CD4-positive, alpha-beta T cell (primary cell): ENCODE measurements at regions not wholly inside any gene's neighbourhood (a gene's known extent, or its start where the extent isn't known, plus 50 kb on each side); places are given as distances from the start of the nearest gene placed in this dataset.

Experiments used
- ATAC-seq: fragments of 200-7000 bp; cut with Tn5 transposase; one replicate; pipeline ENCODE4 v1.10.0; 2022; ENCODE audit warnings: mild to moderate bottlenecking; ENCODE audit not compliant: poor library complexity
- CTCF ChIA-PET: fragments of 350-600 bp; sonication (Branson Sonifier 250); formaldehyde crosslinking; loops from one replicate; lab custom pipeline; 2021; ENCODE audit warnings: antibody characterized with exemption, inconsistent platforms; lab: Charles Lee
- POLR2A ChIA-PET: fragments of 350-600 bp; sonication (Branson Sonifier 250); formaldehyde crosslinking; loops from one replicate; lab custom pipeline; 2021; ENCODE audit warnings: antibody characterized with exemption, inconsistent platforms; lab: Charles Lee
- DNase-seq, 14 experiments: peaks; one replicate each; pipeline ENCODE4 v3.0.0-alpha.2; 2013 to 2020; ENCODE audit warnings: mixed read lengths in 2 of 14
- H3K27ac ChIP-seq, 2 donors: one replicate each; pipeline versions ENCODE4 v1.5.1 to v1.7.0; 2013; ENCODE audit warnings: low read length in 2 of 2, low read depth in 1 of 2, mild to moderate bottlenecking in 1 of 2
- H3K27me3 ChIP-seq, 2 experiments: 1 replicate in 1 of 2; 2 replicates in 1 of 2; pipeline versions ENCODE4 v1.6.1 to v1.7.0; 2013; ENCODE audit warnings: low read length in 2 of 2, control low read depth in 1 of 2, mild to moderate bottlenecking in 1 of 2, moderate library complexity in 1 of 2; ENCODE audit not compliant: insufficient read depth in 2 of 2, control insufficient read depth in 1 of 2
- H3K36me3 ChIP-seq: one replicate; pipeline ENCODE4 v1.6.1; 2013; ENCODE audit warnings: low read length, control low read depth; ENCODE audit not compliant: insufficient read depth
- H3K4me1 ChIP-seq: one replicate; pipeline ENCODE4 v1.6.1; 2013; ENCODE audit warnings: low read length, control low read depth; ENCODE audit not compliant: insufficient read depth
- H3K4me3 ChIP-seq: one replicate; pipeline ENCODE4 v1.5.1; 2013; ENCODE audit warnings: mild to moderate bottlenecking, low read length, moderate library complexity
- H3K9me3 ChIP-seq, 2 experiments: 1 replicate in 1 of 2; 2 replicates in 1 of 2; pipeline versions ENCODE4 v1.6.1 to v1.7.0; 2013; ENCODE audit warnings: low read length in 2 of 2, mild to moderate bottlenecking in 2 of 2, control low read depth in 1 of 2, moderate library complexity in 1 of 2; ENCODE audit not compliant: control insufficient read depth in 1 of 2, insufficient read depth in 1 of 2
- H3K27ac Mint-ChIP-seq: one replicate; pipeline ENCODE4 v1.8.0; 2020; ENCODE audit warnings: mixed read lengths
- H3K27me3 Mint-ChIP-seq: one replicate; pipeline ENCODE4 v1.8.0; 2021; ENCODE audit warnings: mixed read lengths
- H3K36me3 Mint-ChIP-seq: one replicate; pipeline ENCODE4 v1.8.0; 2021; ENCODE audit warnings: low read depth, mixed read lengths
- H3K4me1 Mint-ChIP-seq: one replicate; pipeline ENCODE4 v1.8.0; 2021; ENCODE audit warnings: low read depth, mixed read lengths
- H3K4me3 Mint-ChIP-seq: one replicate; pipeline ENCODE4 v1.8.0; 2020; ENCODE audit warnings: mild to moderate bottlenecking, mixed read lengths
- H3K9me3 Mint-ChIP-seq: one replicate; pipeline ENCODE4 v1.8.0; 2020; ENCODE audit warnings: mixed read lengths
- CTCF ChIP-seq: fragments of 200-600 bp; IDR thresholded peaks from one replicate; pipeline ENCODE4 v1.8.0; 2022; ENCODE audit warnings: antibody characterized with exemption, mild to moderate bottlenecking
- intact Hi-C, 2 experiments: fragments of 100-400 bp; cut with DNase I in 1 of 2; cut with micrococcal nuclease in 1 of 2; formaldehyde crosslinking; loops; one replicate each; pipeline versions ENCODE4 v1.15.1 to v1.9.0; 2023 to 2025; cut with DNase I, micrococcal nuclease

GRCh38 chr18:78140294-78140693 lies 839.3 kb upstream of the SALL3 start:
- no peak overlapping the region for H3K4me3 Mint-ChIP-seq
- intact Hi-C loops: no loop called here
- Histone ChIP-seq H3K4me3 (no peak overlapping the region), H3K36me3 (no peaks in the 10 kb centered on the region), H3K4me1 (no peaks in the 10 kb centered on the region), H3K9me3 (peaks cover 0 to 3% of the 10 kb centered on the region in 2 experiments), H3K27me3 (no peaks in the 10 kb centered on the region), H3K27ac (no peak overlapping the region)
- no peak overlapping the region for H3K27ac Mint-ChIP-seq
- ATAC-seq (no peak), DNase-seq (no peak)
- ChIA-PET POLR2A (no interaction called here), CTCF (no interaction called here)
- H3K36me3 Mint-ChIP-seq: no peaks in the 10 kb centered on the region
- H3K27me3 Mint-ChIP-seq: peaks cover 18% of the 10 kb centered on the region
- no peak for TF ChIP-seq CTCF
- H3K9me3 Mint-ChIP-seq: no peaks in the 10 kb centered on the region
- no peaks in the 10 kb centered on the region for H3K4me1 Mint-ChIP-seq

GRCh38 chr18:78144669-78145068 lies 834.9 kb upstream of the SALL3 start:
- DNase-seq: no peak
- TF ChIP-seq CTCF: no peak
- H3K4me1 ChIP-seq: no peaks in the 10 kb centered on the region
- no peak overlapping the region for H3K4me3 ChIP-seq
- no peaks in the 10 kb centered on the region for H3K36me3 ChIP-seq
- H3K27ac ChIP-seq: no peak overlapping the region
- intact Hi-C loops: no loop called here
- Mint-ChIP-seq H3K36me3 (no peaks in the 10 kb centered on the region), H3K9me3 (no peaks in the 10 kb centered on the region), H3K27ac (no peak overlapping the region), H3K4me1 (no peaks in the 10 kb centered on the region), H3K4me3 (no peak overlapping the region), H3K27me3 (peaks cover 2% of the 10 kb centered on the region)
- H3K9me3 ChIP-seq: peaks cover 0 to 6% of the 10 kb centered on the region in 2 experiments
- H3K27me3 ChIP-seq: no peaks in the 10 kb centered on the region
- ATAC-seq: no peak
- CTCF ChIA-PET: no interaction called here
- POLR2A ChIA-PET: no interaction called here

- H3K36me3 Mint-ChIP-seq: no peaks in the 10 kb centered on the region
- no peaks in the 10 kb centered on the region for H3K9me3 Mint-ChIP-seq
Observed at GRCh38 chr18:78145096-78145495, 834.5 kb upstream of the SALL3 start.

More at GRCh38 chr18:78145096-78145495, 834.5 kb upstream of the SALL3 start:
- H3K27me3 ChIP-seq: no peaks in the 10 kb centered on the region
- Mint-ChIP-seq H3K4me1 (no peaks in the 10 kb centered on the region), H3K27ac (no peak overlapping the region), H3K4me3 (no peak overlapping the region), H3K27me3 (no peaks in the 10 kb centered on the region)
- H3K27ac ChIP-seq: no peak overlapping the region
- ChIA-PET POLR2A (no interaction called here), CTCF (no interaction called here)
- no peak for TF ChIP-seq CTCF
- no peaks in the 10 kb centered on the region for H3K4me1 ChIP-seq
- DNase-seq (no peak), ATAC-seq (no peak)
- intact Hi-C loops: no loop called here
- peaks cover 0 to 6% of the 10 kb centered on the region in 2 experiments for H3K9me3 ChIP-seq
- H3K36me3 ChIP-seq: no peaks in the 10 kb centered on the region
- H3K4me3 ChIP-seq: no peak overlapping the region
